GM10266 (cell line): ENCODE measurements at regions not wholly inside any gene's neighbourhood (a gene's known extent, or its start where the extent isn't known, plus 50 kb on each side); places are given as distances from the start of the nearest gene placed in this dataset.

Experiments used
- DNase-seq: peaks from one replicate; pipeline ENCODE4 v3.0.0; 2012; ENCODE audit errors: extremely low spot score
- CTCF ChIP-seq: IDR thresholded peaks from 2 replicates; pipeline ENCODE4 v1.5.1; 2012; ENCODE audit warnings: mild to moderate bottlenecking, low read depth; ENCODE audit not compliant: control insufficient read depth, insufficient read depth; ENCODE audit errors: missing control alignments

- TF ChIP-seq CTCF = no peak
- no peak for DNase-seq
Measured at GRCh38 chr1:13949546-13949945, 249.6 kb downstream of the PRDM2 start.

- DNase-seq = no peak
- peak; percentile 18 for TF ChIP-seq CTCF
Measured at GRCh38 chr1:13950637-13951036, 250.6 kb downstream of the PRDM2 start.

- no peak for DNase-seq
- TF ChIP-seq CTCF = no peak
Measured at GRCh38 chr1:13951793-13952751, 252.1 kb downstream of the PRDM2 start.

- no peak for TF ChIP-seq CTCF
- DNase-seq = no peak
Measured at GRCh38 chr1:13952985-13953384, 253.0 kb downstream of the PRDM2 start.

- no peak for DNase-seq
- no peak for TF ChIP-seq CTCF
Measured at GRCh38 chr1:13956393-13956792, 256.4 kb downstream of the PRDM2 start.

- peak; percentile 94 for TF ChIP-seq CTCF
- DNase-seq = peak; percentile 66
Measured at GRCh38 chr1:13960375-13960987, 260.5 kb downstream of the PRDM2 start.

- no peak for DNase-seq
- TF ChIP-seq CTCF = no peak
Measured at GRCh38 chr1:13964768-13965167, 264.8 kb downstream of the PRDM2 start.
